Type B pancreatic cell (in vitro differentiated cells): ENCODE measurements at regions not wholly inside any gene's neighbourhood (a gene's known extent, or its start where the extent isn't known, plus 50 kb on each side); places are given as distances from the start of the nearest gene placed in this dataset.

Source experiments
- DNase-seq: peaks from one replicate; pipeline ENCODE4 v3.0.0; 2021; ENCODE audit warnings: mixed read lengths; ENCODE audit not compliant: unreplicated experiment; ENCODE audit errors: extremely low spot score
- H3K27ac Mint-ChIP-seq: 2 replicates; pipeline ENCODE4 v1.8.0; 2021; ENCODE audit warnings: mild to moderate bottlenecking, mixed read lengths
- H3K27me3 Mint-ChIP-seq: 2 replicates; pipeline ENCODE4 v1.8.0; 2021; ENCODE audit warnings: mixed read lengths
- H3K36me3 Mint-ChIP-seq: 2 replicates; pipeline ENCODE4 v1.8.0; 2021; ENCODE audit warnings: mixed read lengths
- H3K4me1 Mint-ChIP-seq: one replicate; pipeline ENCODE4 v1.8.0; 2021; ENCODE audit warnings: mixed read lengths; ENCODE audit not compliant: unreplicated experiment
- H3K4me3 Mint-ChIP-seq: 2 replicates; pipeline ENCODE4 v1.8.0; 2021; ENCODE audit warnings: mild to moderate bottlenecking, mixed read lengths
- H3K9me3 Mint-ChIP-seq: 2 replicates; pipeline ENCODE4 v1.8.0; 2021; ENCODE audit warnings: mixed read lengths
- CTCF ChIP-seq: fragments of 200-600 bp; sonication (generic); conservative IDR thresholded peaks from 2 replicates; pipeline ENCODE4 v1.5.0; 2021; ENCODE audit warnings: antibody characterized with exemption, mild to moderate bottlenecking

GRCh38 chr1:239436286-239436685, 49.9 kb downstream of the CHRM3 start:
- Mint-ChIP-seq H3K27me3 (peaks cover 12% of the 10 kb centered on the region), H3K36me3 (no peaks in the 10 kb centered on the region), H3K4me3 (no peak overlapping the region), H3K27ac (no peak overlapping the region), H3K4me1 (no peaks in the 10 kb centered on the region), H3K9me3 (peaks cover 5% of the 10 kb centered on the region)
- no peak for DNase-seq
- no peak for TF ChIP-seq CTCF

- Mint-ChIP-seq H3K27me3 (peaks cover 12% of the 10 kb centered on the region), H3K36me3 (no peaks in the 10 kb centered on the region), H3K9me3 (peaks cover 5% of the 10 kb centered on the region), H3K4me1 (no peaks in the 10 kb centered on the region), H3K4me3 (no peak overlapping the region), H3K27ac (no peak overlapping the region)
- no peak for DNase-seq
- TF ChIP-seq CTCF, result no peak
Measured at GRCh38 chr1:239437822-239438221, 51.5 kb downstream of the CHRM3 start.

- H3K9me3 Mint-ChIP-seq, result peaks cover 5% of the 10 kb centered on the region
- DNase-seq, result no peak
- TF ChIP-seq CTCF, result no peak
- H3K4me3 Mint-ChIP-seq, result no peak overlapping the region
- H3K36me3 Mint-ChIP-seq, result no peaks in the 10 kb centered on the region
- H3K27ac Mint-ChIP-seq, result no peak overlapping the region
- peaks cover 7% of the 10 kb centered on the region for H3K27me3 Mint-ChIP-seq
- H3K4me1 Mint-ChIP-seq, result no peaks in the 10 kb centered on the region
Measured at GRCh38 chr1:239438891-239439290, 52.5 kb downstream of the CHRM3 start.

- no peak for TF ChIP-seq CTCF
- H3K4me1 Mint-ChIP-seq, result no peaks in the 10 kb centered on the region
- no peak for DNase-seq
- H3K9me3 Mint-ChIP-seq, result no peaks in the 10 kb centered on the region
- H3K36me3 Mint-ChIP-seq, result no peaks in the 10 kb centered on the region
- no peak overlapping the region for H3K27ac Mint-ChIP-seq
- no peak overlapping the region for H3K4me3 Mint-ChIP-seq
- H3K27me3 Mint-ChIP-seq, result no peaks in the 10 kb centered on the region
Measured at GRCh38 chr1:239443361-239443760, 57.0 kb downstream of the CHRM3 start.

GRCh38 chr1:239446611-239447010, 60.2 kb downstream of the CHRM3 start:
- Mint-ChIP-seq H3K4me1 (no peaks in the 10 kb centered on the region), H3K27ac (no peak overlapping the region), H3K27me3 (no peaks in the 10 kb centered on the region), H3K36me3 (no peaks in the 10 kb centered on the region), H3K4me3 (no peak overlapping the region), H3K9me3 (no peaks in the 10 kb centered on the region)
- DNase-seq, result no peak
- no peak for TF ChIP-seq CTCF

- no peaks in the 10 kb centered on the region for H3K27me3 Mint-ChIP-seq
Measured at GRCh38 chr1:239448911-239449310, 62.5 kb downstream of the CHRM3 start.

More at GRCh38 chr1:239448911-239449310, 62.5 kb downstream of the CHRM3 start:
- Mint-ChIP-seq H3K4me3 (no peak overlapping the region), H3K4me1 (no peaks in the 10 kb centered on the region), H3K9me3 (no peaks in the 10 kb centered on the region), H3K36me3 (no peaks in the 10 kb centered on the region), H3K27ac (no peak overlapping the region)
- DNase-seq, result no peak
- no peak for TF ChIP-seq CTCF
